GM21515 (cell line): ENCODE measurements at regions not wholly inside any gene's neighbourhood (a gene's known extent, or its start where the extent isn't known, plus 50 kb on each side); places are given as distances from the start of the nearest gene placed in this dataset.

ENCODE experiments used
- ATAC-seq: cut with Tn5 transposase; IDR thresholded peaks from one replicate; pipeline ENCODE4 v1.9.1; 2021; ENCODE audit not compliant: unreplicated experiment

GRCh38 chr21:18460979-18461378 lies 57.4 kb upstream of the TMPRSS15 start:
- no peak for ATAC-seq

GRCh38 chr21:18461743-18462142 lies 58.2 kb upstream of the TMPRSS15 start:
- no peak for ATAC-seq

GRCh38 chr21:18467715-18468114 lies 64.1 kb upstream of the TMPRSS15 start:
- ATAC-seq: no peak

- no peak for ATAC-seq
Measured at GRCh38 chr21:18468790-18469189, 65.2 kb upstream of the TMPRSS15 start.

- no peak for ATAC-seq
Measured at GRCh38 chr21:18476639-18477038, 73.1 kb upstream of the TMPRSS15 start.

- ATAC-seq: no peak
Measured at GRCh38 chr21:18477043-18477442, 73.5 kb upstream of the TMPRSS15 start.

GRCh38 chr21:18478513-18478912 lies 74.9 kb upstream of the TMPRSS15 start:
- ATAC-seq: no peak

- no peak for ATAC-seq
Measured at GRCh38 chr21:18488252-18488651, 84.7 kb upstream of the TMPRSS15 start.

GRCh38 chr21:18493422-18493821 lies 89.8 kb upstream of the TMPRSS15 start:
- ATAC-seq: no peak

GRCh38 chr21:18495523-18495922 lies 91.9 kb upstream of the TMPRSS15 start:
- ATAC-seq: no peak

GRCh38 chr21:18498431-18498830 lies 94.8 kb upstream of the TMPRSS15 start:
- ATAC-seq: no peak

GRCh38 chr21:18499761-18500376 lies 96.3 kb upstream of the TMPRSS15 start:
- no peak for ATAC-seq

- ATAC-seq: no peak
Measured at GRCh38 chr21:18518054-18518481, 114.5 kb upstream of the TMPRSS15 start.

GRCh38 chr21:18521204-18521603 lies 117.6 kb upstream of the TMPRSS15 start:
- ATAC-seq: no peak

- ATAC-seq: no peak
Measured at GRCh38 chr21:18522181-18522972, 118.8 kb upstream of the TMPRSS15 start.

- ATAC-seq: no peak
Measured at GRCh38 chr21:18524097-18524880, 120.7 kb upstream of the TMPRSS15 start.

- no peak for ATAC-seq
Measured at GRCh38 chr21:18529254-18529653, 125.7 kb upstream of the TMPRSS15 start.

GRCh38 chr21:18542081-18542480 lies 138.5 kb upstream of the TMPRSS15 start:
- no peak for ATAC-seq

GRCh38 chr21:18545908-18546307 lies 142.3 kb upstream of the TMPRSS15 start:
- no peak for ATAC-seq

- no peak for ATAC-seq
Measured at GRCh38 chr21:18547347-18547746, 143.8 kb upstream of the TMPRSS15 start.

GRCh38 chr21:18548249-18548648 lies 144.7 kb upstream of the TMPRSS15 start:
- no peak for ATAC-seq
